Fibroblast of lung (primary cell): ENCODE measurements at regions not wholly inside any gene's neighbourhood (a gene's known extent, or its start where the extent isn't known, plus 50 kb on each side); places are given as distances from the start of the nearest gene placed in this dataset.

Experiments
- DNase-seq, 2 donors: peaks; one replicate each; pipeline versions ENCODE4 v3.0.0 to v3.0.0-alpha.2; 2010; ENCODE audit warnings: low read depth in 2 of 2
- H2AFZ ChIP-seq: 2 replicates; pipeline ENCODE4 v1.5.1; 2012; ENCODE audit warnings: low read length, control low read depth, inconsistent platforms
- H3K27ac ChIP-seq: 2 replicates; pipeline ENCODE4 v1.5.1; 2011; ENCODE audit warnings: low read length, control low read depth; ENCODE audit not compliant: insufficient read depth
- H3K27me3 ChIP-seq: 2 replicates; pipeline ENCODE4 v1.5.1; 2011; ENCODE audit warnings: mild to moderate bottlenecking, low read length; ENCODE audit not compliant: control insufficient read depth, insufficient read depth
- H3K36me3 ChIP-seq: 2 replicates; pipeline ENCODE4 v1.5.1; 2011; ENCODE audit warnings: low read length; ENCODE audit not compliant: control insufficient read depth, insufficient read depth
- H3K4me1 ChIP-seq: 2 replicates; pipeline ENCODE4 v1.5.1; 2011; ENCODE audit warnings: low read length; ENCODE audit not compliant: control insufficient read depth, insufficient read depth; ENCODE audit errors: extremely low read depth
- H3K4me2 ChIP-seq: 2 replicates; pipeline ENCODE4 v1.5.1; 2011; ENCODE audit warnings: low read length, control low read depth; ENCODE audit not compliant: insufficient read depth; ENCODE audit errors: extremely low read depth
- H3K4me3 ChIP-seq, 4 experiments: fragments of 200-600 bp in 1 of 4; sonication (generic) in 1 of 4; replicated peaks in 1 of 4; 2 replicates each; pipeline ENCODE4 v1.5.1; 2011 to 2016; ENCODE audit warnings: low read length in 4 of 4, low read depth in 3 of 4, mild to moderate bottlenecking in 3 of 4, control low read depth in 2 of 4, inconsistent platforms in 1 of 4, mixed read lengths in 1 of 4; ENCODE audit not compliant: insufficient read depth in 1 of 4; ENCODE audit errors: control extremely low read depth in 1 of 4
- H3K79me2 ChIP-seq: 2 replicates; pipeline ENCODE4 v1.5.1; 2012; ENCODE audit warnings: mild to moderate bottlenecking, low read length, inconsistent platforms; ENCODE audit not compliant: control insufficient read depth, insufficient read depth
- H3K9ac ChIP-seq: 2 replicates; pipeline ENCODE4 v1.5.1; 2011; ENCODE audit warnings: mild to moderate bottlenecking, low read length, control low read depth; ENCODE audit not compliant: insufficient read depth
- H3K9me3 ChIP-seq: 2 replicates; pipeline ENCODE4 v1.5.1; 2012; ENCODE audit warnings: low read depth, low read length; ENCODE audit not compliant: control insufficient read depth, insufficient read depth
- H4K20me1 ChIP-seq: 2 replicates; pipeline ENCODE4 v1.5.1; 2011; ENCODE audit warnings: low read length; ENCODE audit not compliant: control insufficient read depth, insufficient read depth; ENCODE audit errors: extremely low read depth
- CTCF ChIP-seq, 2 donors: IDR thresholded peaks in 1 of 2; conservative IDR thresholded peaks in 1 of 2; 1 replicate in 1 of 2; 2 replicates in 1 of 2; pipeline ENCODE4 v1.5.1; 2011 to 2012; ENCODE audit warnings: low read length in 2 of 2, control low read depth in 1 of 2, inconsistent platforms in 1 of 2, low read depth in 1 of 2, mild to moderate bottlenecking in 1 of 2
- EZH2 ChIP-seq: IDR thresholded peaks from 2 replicates; pipeline ENCODE4 v1.5.1; 2012; ENCODE audit warnings: low read length, control low read depth, mild to moderate bottlenecking; ENCODE audit errors: missing control alignments

GRCh38 chr1:96541491-96541890 is 180.1 kb upstream of the PTBP2 start:
- Histone ChIP-seq H3K27me3 (no peaks in the 10 kb centered on the region), H3K36me3 (no peaks in the 10 kb centered on the region), H3K4me2 (no peak overlapping the region), H2AFZ (no peak overlapping the region), H4K20me1 (no peaks in the 10 kb centered on the region), H3K79me2 (no peaks in the 10 kb centered on the region), H3K9me3 (no peaks in the 10 kb centered on the region), H3K4me3 (no peak overlapping the region), H3K27ac (no peak overlapping the region), H3K4me1 (peaks cover 14% of the 10 kb centered on the region), H3K9ac (no peak overlapping the region)
- no peak for TF ChIP-seq CTCF (conservative IDR thresholded peaks at IDR 0.05 in 1 of 2, IDR thresholded peaks at IDR 0.05 in 1 of 2; ENCODE audit: low read depth in 1 of 2, low read length in 2 of 2)
- no peak for TF ChIP-seq EZH2
- DNase-seq: no peak

GRCh38 chr1:96544051-96544830 is 177.3 kb upstream of the PTBP2 start:
- no peaks in the 10 kb centered on the region for H3K79me2 ChIP-seq
- H2AFZ ChIP-seq: no peak overlapping the region
- H3K36me3 ChIP-seq: no peaks in the 10 kb centered on the region
- no peaks in the 10 kb centered on the region for H3K9me3 ChIP-seq
- no peak for TF ChIP-seq CTCF (conservative IDR thresholded peaks at IDR 0.05 in 1 of 2, IDR thresholded peaks at IDR 0.05 in 1 of 2; ENCODE audit: low read depth in 1 of 2, low read length in 2 of 2)
- no peak for TF ChIP-seq EZH2
- peaks cover 5% of the 10 kb centered on the region for H3K4me1 ChIP-seq
- H4K20me1 ChIP-seq: no peaks in the 10 kb centered on the region
- no peak overlapping the region for H3K4me3 ChIP-seq
- H3K27me3 ChIP-seq: no peaks in the 10 kb centered on the region
- H3K9ac ChIP-seq: no peak overlapping the region
- H3K4me2 ChIP-seq: no peak overlapping the region
- DNase-seq: no peak
- no peak overlapping the region for H3K27ac ChIP-seq

GRCh38 chr1:96544831-96545221 is 176.8 kb upstream of the PTBP2 start:
- Histone ChIP-seq H2AFZ (no peak overlapping the region), H3K36me3 (no peaks in the 10 kb centered on the region), H4K20me1 (no peaks in the 10 kb centered on the region), H3K4me3 (no peak overlapping the region), H3K9me3 (no peaks in the 10 kb centered on the region), H3K9ac (no peak overlapping the region), H3K27ac (no peak overlapping the region), H3K4me2 (no peak overlapping the region), H3K27me3 (no peaks in the 10 kb centered on the region), H3K4me1 (no peaks in the 10 kb centered on the region), H3K79me2 (no peaks in the 10 kb centered on the region)
- TF ChIP-seq EZH2: no peak
- no peak for TF ChIP-seq CTCF (conservative IDR thresholded peaks at IDR 0.05 in 1 of 2, IDR thresholded peaks at IDR 0.05 in 1 of 2; ENCODE audit: low read depth in 1 of 2, low read length in 2 of 2)
- DNase-seq: no peak
